GM21423 (cell line): ENCODE measurements at regions not wholly inside any gene's neighbourhood (a gene's known extent, or its start where the extent isn't known, plus 50 kb on each side); places are given as distances from the start of the nearest gene placed in this dataset.

ENCODE experiments used
- ATAC-seq: cut with Tn5 transposase; IDR thresholded peaks from one replicate; pipeline ENCODE4 v1.9.1; 2021; ENCODE audit warnings: mild to moderate bottlenecking, moderate library complexity; ENCODE audit not compliant: unreplicated experiment

GRCh38 chr20:20888936-20889335 lies 176.5 kb upstream of the RALGAPA2 start:
- no peak for ATAC-seq

GRCh38 chr20:20888266-20888656 lies 175.8 kb upstream of the RALGAPA2 start:
- ATAC-seq, result no peak

GRCh38 chr20:20887593-20888265 lies 175.3 kb upstream of the RALGAPA2 start:
- no peak for ATAC-seq

GRCh38 chr20:20881808-20882207 lies 169.4 kb upstream of the RALGAPA2 start:
- no peak for ATAC-seq

- no peak for ATAC-seq
Measured at GRCh38 chr20:20877079-20877478, 164.6 kb upstream of the RALGAPA2 start.

GRCh38 chr20:20875716-20876115 lies 163.3 kb upstream of the RALGAPA2 start:
- ATAC-seq, result no peak

GRCh38 chr20:20872428-20872827 lies 160.0 kb upstream of the RALGAPA2 start:
- no peak for ATAC-seq

- no peak for ATAC-seq
Measured at GRCh38 chr20:20869161-20869775, 156.8 kb upstream of the RALGAPA2 start.

- no peak for ATAC-seq
Measured at GRCh38 chr20:20864351-20865096, 152.1 kb upstream of the RALGAPA2 start.

- no peak for ATAC-seq
Measured at GRCh38 chr20:20860078-20860806, 147.8 kb upstream of the RALGAPA2 start.

GRCh38 chr20:20859510-20859909 lies 147.1 kb upstream of the RALGAPA2 start:
- no peak for ATAC-seq

- no peak for ATAC-seq
Measured at GRCh38 chr20:20856956-20857355, 144.5 kb upstream of the RALGAPA2 start.

- ATAC-seq, result no peak
Measured at GRCh38 chr20:20856306-20856705, 143.9 kb upstream of the RALGAPA2 start.

GRCh38 chr20:20851385-20851784 lies 138.9 kb upstream of the RALGAPA2 start:
- ATAC-seq, result no peak

GRCh38 chr20:20850407-20850806 lies 138.0 kb upstream of the RALGAPA2 start:
- ATAC-seq, result no peak

GRCh38 chr20:20849161-20849560 lies 136.7 kb upstream of the RALGAPA2 start:
- no peak for ATAC-seq

GRCh38 chr20:20847814-20848213 lies 135.4 kb upstream of the RALGAPA2 start:
- ATAC-seq, result no peak

GRCh38 chr20:20843982-20844381 lies 131.5 kb upstream of the RALGAPA2 start:
- ATAC-seq, result no peak

GRCh38 chr20:20839771-20840170 lies 127.3 kb upstream of the RALGAPA2 start:
- ATAC-seq, result no peak

GRCh38 chr20:20837574-20838021 lies 125.2 kb upstream of the RALGAPA2 start:
- ATAC-seq, result no peak

GRCh38 chr20:20836836-20837235 lies 124.4 kb upstream of the RALGAPA2 start:
- ATAC-seq, result no peak
